GM21515 (cell line): ENCODE measurements at regions not wholly inside any gene's neighbourhood (a gene's known extent, or its start where the extent isn't known, plus 50 kb on each side); places are given as distances from the start of the nearest gene placed in this dataset.
A peak's percentile ranks its signal among the peaks of the same experiment; 100 is the strongest.

Experiments
- ATAC-seq: cut with Tn5 transposase; IDR thresholded peaks from one replicate; pipeline ENCODE4 v1.9.1; 2021; ENCODE audit not compliant: unreplicated experiment

- no peak for ATAC-seq
Measured at GRCh38 chr15:81869161-81869954, 176.5 kb downstream of the MEX3B start.

DNA sequence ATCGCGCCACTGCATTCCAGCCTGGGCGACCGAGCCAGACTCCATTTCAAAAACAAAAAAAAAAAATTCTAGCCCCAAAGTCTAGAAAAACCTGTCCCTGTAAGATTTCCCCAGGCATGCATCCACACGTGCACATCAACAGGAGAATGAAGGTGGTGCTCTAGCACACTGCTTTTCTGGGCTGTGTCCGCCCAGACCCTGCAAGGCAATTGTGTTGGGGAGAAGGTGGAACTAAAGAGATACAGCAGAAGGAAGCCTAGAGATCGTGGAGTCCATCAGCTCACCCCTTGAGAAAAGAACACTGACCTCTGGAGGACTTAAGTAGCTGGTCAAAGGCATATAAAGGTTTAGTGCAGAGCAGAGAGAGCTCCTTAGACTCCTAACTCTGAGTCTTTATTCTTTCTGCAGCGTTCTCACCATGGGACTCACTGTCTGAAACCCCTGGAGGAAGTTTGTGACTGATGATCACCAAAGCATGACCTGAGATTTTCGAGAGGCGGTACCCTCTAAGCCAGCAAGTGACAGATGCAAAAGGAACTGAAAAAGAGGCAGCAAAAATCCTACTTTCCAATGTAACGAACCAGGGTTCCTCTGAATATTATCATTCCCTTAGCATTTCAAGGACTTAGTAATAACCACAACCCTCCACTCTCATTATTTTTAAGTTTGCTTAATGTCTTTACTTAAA, 179.8 kb downstream of the MEX3B start:
- peak; percentile 100 for ATAC-seq

GRCh38 chr15:81863162-81863561, 182.7 kb downstream of the MEX3B start:
- no peak for ATAC-seq

GRCh38 chr15:81859737-81860516, 185.9 kb downstream of the MEX3B start:
- ATAC-seq: no peak

DNA sequence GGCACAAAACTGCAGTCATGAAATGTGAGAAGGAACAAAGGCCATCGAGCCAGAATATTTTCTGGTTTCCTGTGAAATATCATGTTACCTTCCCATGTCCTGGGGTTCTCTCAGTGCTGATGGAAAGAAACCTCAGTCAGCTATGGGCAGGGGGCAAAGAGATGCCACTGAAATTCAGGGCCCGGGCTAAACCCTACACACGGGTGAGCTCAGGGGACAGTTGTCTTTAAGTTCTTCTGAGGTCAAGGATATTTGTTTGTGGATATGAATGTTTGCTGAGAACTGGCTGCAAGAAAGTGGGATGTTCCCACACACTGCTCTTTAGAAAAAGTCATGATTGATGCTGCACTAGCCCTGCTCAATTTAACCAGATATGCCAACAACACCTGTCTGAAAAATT, 187.2 kb downstream of the MEX3B start:
- ATAC-seq: no peak

DNA sequence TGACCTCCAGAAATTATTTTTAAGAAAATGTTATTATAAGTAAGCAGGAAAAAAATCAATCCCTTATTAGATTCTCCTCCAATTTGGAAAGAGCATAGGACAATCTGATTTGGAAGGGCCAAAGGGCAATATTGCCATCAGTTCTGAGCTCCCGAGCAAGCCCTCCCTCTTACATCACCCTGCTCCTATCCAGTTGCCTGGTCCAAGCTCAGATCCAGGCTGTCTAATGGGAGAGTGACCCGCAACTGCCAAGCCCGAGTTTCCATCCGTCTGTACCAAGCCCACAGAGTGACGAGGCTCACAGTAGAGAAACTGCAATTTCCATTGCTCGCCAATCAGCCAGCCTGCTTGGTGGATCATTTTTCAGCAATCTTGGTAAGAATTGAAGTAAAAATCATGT, 187.7 kb downstream of the MEX3B start:
- ATAC-seq: no peak

DNA sequence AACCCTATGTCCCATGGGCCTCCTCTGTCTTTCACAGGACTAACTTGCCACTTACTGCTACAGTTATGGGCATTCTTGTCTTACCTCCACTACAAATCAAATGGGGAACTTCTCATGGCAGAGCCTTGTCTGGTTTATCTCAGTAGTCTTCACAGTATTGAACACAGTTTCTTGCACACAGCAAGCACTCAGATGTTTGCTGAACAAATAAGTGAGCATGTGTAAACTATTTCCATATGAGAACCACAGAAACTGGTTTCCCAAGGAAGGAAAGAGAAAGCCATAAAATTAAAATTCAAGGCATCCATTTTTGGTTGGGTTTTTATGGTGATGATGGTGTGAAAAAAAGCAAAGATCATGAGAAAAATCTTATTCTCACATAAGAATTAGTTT, 189.2 kb downstream of the MEX3B start:
- no peak for ATAC-seq

GRCh38 chr15:81856001-81856633, 189.7 kb downstream of the MEX3B start:
- ATAC-seq: no peak

DNA sequence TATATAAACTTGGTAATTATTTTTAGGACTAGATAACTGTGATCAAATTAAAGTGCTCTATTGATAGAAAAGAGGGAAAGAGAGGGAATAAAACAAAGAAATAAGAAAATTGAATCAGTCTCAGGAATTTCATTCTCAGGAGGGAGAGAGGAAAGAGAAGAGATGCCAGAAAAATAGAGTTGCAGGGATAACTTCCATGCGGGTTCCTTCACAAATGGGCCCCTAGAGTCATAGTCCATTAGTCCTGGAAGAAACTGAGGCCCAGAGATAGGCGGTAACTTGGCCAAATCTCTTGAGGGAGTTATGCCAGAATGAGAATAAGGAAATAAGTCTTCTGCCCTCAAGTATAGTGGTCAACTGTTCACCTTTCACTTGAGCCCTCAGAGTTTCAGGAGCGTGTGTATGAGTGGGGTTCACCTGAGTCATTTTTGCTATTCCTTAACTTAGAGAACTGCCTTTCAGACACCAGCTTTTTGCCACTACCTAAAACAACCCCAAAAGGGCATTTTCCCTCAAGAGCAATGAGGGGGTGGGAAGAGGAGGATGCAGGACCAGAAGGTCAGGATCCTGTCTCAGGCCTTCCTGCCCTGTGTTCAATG, 192.6 kb downstream of the MEX3B start:
- ATAC-seq: no peak

- no peak for ATAC-seq
Measured at GRCh38 chr15:81852411-81853149, 193.2 kb downstream of the MEX3B start.

DNA sequence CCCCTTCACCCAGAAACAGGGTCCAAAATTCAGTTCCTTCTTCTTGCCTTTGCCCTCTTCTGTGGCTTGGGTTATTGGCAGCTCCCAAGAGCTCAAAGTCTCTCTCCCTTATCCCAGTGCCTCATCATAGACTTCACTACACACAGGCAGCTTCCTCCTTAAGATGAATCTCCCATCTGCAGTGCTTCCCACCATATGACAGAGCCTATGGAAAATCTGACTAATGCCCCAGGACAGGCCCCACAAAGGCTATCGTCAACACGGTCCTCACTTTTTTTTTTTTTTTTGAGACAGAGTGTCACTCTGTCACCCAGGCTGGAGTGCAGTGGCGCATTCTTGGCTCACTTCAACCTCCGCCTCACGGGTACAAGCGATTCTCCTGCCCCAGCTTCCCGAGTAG, 194.1 kb downstream of the MEX3B start:
- ATAC-seq: no peak

- ATAC-seq: no peak
Measured at GRCh38 chr15:81851325-81851724, 194.5 kb downstream of the MEX3B start.

GRCh38 chr15:81849289-81849688, 196.5 kb downstream of the MEX3B start:
- ATAC-seq: no peak

DNA sequence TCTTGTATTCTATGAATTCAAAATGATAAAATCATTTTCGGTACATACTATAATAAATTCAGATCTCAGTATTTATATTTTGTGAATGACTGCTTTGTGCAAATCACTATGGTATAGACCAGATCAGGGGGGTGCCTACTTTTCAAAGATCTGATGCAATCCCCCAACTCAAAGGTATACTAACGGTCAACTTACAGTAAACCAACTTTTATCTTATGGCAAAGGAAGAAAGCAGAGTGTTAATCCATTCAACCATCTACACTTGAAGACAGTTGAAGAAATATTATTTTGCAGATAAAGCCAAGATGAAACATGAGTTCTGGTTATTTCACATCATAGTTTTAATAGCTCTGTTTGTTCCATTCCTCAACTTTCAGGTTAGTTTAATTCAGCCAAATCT, 197.1 kb downstream of the MEX3B start:
- ATAC-seq: no peak

DNA sequence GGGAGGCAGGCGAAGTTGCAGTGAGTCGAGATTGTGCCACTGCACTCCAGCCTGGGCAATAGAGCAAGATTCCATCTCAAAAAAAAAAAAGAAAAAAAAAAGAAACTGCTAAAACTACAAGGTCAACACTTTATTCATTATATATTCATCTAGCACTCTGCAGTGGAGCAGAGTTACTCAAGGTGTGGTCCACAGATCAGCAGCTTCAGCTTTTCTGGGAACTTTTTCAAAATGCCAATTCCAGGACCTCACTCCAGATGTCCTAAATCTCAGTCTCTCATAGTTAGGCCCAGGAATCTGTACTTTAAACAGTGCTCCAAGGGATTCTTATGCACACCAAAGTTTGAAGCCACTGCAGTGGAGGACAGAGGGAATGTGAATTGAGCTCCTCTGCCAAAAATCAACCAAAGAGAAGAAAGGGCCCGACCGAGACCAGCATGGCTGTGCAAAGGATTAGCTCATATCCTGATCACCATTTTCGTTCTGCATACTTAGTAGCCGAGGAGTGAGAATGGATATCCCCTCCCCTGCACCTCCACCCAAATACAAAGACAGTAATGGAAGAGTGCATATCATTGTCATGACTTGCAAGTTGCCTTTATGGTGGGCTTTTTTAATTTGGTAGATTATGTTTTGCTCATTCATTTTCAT, 201.9 kb downstream of the MEX3B start:
- ATAC-seq: no peak

DNA sequence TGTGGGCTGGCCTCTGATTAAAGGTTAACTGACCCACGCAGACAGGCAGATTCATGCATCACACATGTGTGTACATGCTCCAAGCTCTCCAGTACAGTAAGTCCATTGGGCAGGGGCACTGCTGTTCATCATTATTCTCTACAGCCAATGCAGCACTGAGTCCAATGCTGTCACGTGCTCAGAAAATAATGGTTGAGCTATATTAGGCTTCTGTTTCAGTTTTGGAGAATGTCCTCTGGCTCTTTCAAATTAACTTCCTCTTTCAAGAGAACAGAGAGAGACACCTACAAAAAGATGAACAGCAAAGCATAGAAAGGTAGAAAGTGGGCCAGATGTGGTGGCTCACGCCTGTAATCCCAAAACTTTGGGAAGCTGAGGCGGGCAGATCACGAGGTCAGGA, 202.6 kb downstream of the MEX3B start:
- ATAC-seq: peak; percentile 89

GRCh38 chr15:81839387-81839786, 206.4 kb downstream of the MEX3B start:
- ATAC-seq: no peak

- no peak for ATAC-seq
Measured at GRCh38 chr15:81835731-81836130, 210.1 kb downstream of the MEX3B start.

DNA sequence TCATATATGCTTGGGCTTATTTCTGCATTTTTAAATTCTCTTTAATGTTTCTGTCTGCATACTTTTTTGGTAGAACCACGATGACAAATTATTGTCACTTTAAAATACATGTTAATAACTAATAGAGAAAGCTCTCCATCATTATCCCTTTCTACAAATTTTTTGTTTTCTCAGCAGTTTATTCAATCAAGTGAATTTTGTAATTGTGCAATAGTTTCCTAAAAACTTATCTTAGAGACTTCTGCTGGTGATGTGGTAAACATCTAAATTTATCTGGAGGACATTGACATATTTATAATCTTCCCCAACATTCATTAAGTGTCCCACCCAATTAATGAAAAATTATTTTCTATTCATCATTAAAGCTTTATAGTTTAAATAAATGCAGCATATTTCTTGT, 215.3 kb downstream of the MEX3B start:
- no peak for ATAC-seq

DNA sequence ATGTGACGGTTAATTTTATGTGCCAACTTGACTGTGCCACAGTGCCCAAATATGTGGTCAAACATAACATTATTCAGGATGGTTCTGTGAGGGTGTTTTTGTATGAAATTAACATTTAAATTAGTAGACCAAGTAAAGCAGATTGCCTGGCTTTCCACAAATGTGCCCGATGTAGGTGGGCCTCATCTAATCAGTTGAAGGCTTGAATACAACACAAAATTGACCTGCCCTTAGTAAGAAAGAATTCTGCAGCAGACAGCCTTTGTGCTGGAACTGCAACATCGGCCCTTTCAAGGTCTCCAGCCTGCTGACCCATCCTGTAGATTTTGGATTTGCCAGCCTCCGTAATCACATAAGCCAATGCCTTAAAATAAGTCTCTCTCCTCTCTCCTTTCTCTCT, 215.9 kb downstream of the MEX3B start:
- ATAC-seq: no peak
